ENCODE measurements at regions not wholly inside any gene's neighbourhood (a gene's known extent, or its start where the extent isn't known, plus 50 kb on each side); places are given as distances from the start of the nearest gene placed in this dataset.

GRCh38 chr2:11067221-11068078, 87.8 kb upstream of the SLC66A3 start:
- no peak for TF ChIP-seq ZFX (IDR thresholded peaks at IDR 0.05; ENCODE audit: borderline replicate concordance)
- TF ChIP-seq CTCF (IDR thresholded peaks at IDR 0.05) = no peak
